Natural killer cell treated with Interleukin-12 subunit alpha and Interleukin-12 subunit beta and Interleukin-15 and Interleukin-18, amount 100 ng/mL, for 72 hours (primary cell): ENCODE measurements at regions not wholly inside any gene's neighbourhood (a gene's known extent, or its start where the extent isn't known, plus 50 kb on each side); places are given as distances from the start of the nearest gene placed in this dataset.

Experiments
- ATAC-seq, 2 donors: fragments of 150-1000 bp; cut with Tn5 transposase in 1 of 2; sonication (Bioruptor Pico), chemical (Tn5 transposase) in 1 of 2; 2 replicates each; pipeline ENCODE4 v1.10.0; 2021
- DNase-seq: peaks from one replicate; pipeline ENCODE4 v3.0.0; 2022; ENCODE audit warnings: low spot score
- H3K27ac Mint-ChIP-seq, 2 donors: 1 replicate in 1 of 2; 2 replicates in 1 of 2; pipeline ENCODE4 v1.8.0; 2022; ENCODE audit warnings: mixed read lengths in 2 of 2, mild to moderate bottlenecking in 1 of 2, moderate library complexity in 1 of 2
- H3K27me3 Mint-ChIP-seq, 2 donors: 1 replicate in 1 of 2; 2 replicates in 1 of 2; pipeline ENCODE4 v1.8.0; 2022; ENCODE audit warnings: mixed read lengths in 2 of 2
- H3K36me3 Mint-ChIP-seq: one replicate; pipeline ENCODE4 v1.8.0; 2022; ENCODE audit warnings: mixed read lengths
- H3K4me1 Mint-ChIP-seq, 2 donors: 1 replicate in 1 of 2; 2 replicates in 1 of 2; pipeline ENCODE4 v1.8.0; 2022; ENCODE audit warnings: low read depth in 2 of 2, mixed read lengths in 2 of 2, mild to moderate bottlenecking in 1 of 2
- H3K4me3 Mint-ChIP-seq: one replicate; pipeline ENCODE4 v1.8.0; 2022; ENCODE audit warnings: mixed read lengths
- H3K9me3 Mint-ChIP-seq: 2 replicates; pipeline ENCODE4 v1.8.0; 2022; ENCODE audit warnings: mixed read lengths

GRCh38 chrX:73134741-73135140 is 55.4 kb upstream of the PABPC1L2A start:
- no peak overlapping the region for H3K27ac Mint-ChIP-seq

GRCh38 chrX:73131877-73132276 is 52.6 kb upstream of the PABPC1L2A start:
- H3K27me3 Mint-ChIP-seq, result peaks cover 0 to 7% of the 10 kb centered on the region in 2 donors
- H3K36me3 Mint-ChIP-seq, result no peaks in the 10 kb centered on the region
- no peak overlapping the region for H3K27ac Mint-ChIP-seq
- ATAC-seq, result no peak
- H3K9me3 Mint-ChIP-seq, result no peaks in the 10 kb centered on the region
- no peak overlapping the region for H3K4me3 Mint-ChIP-seq
- no peaks in the 10 kb centered on the region for H3K4me1 Mint-ChIP-seq
- DNase-seq, result no peak

More at GRCh38 chrX:73134741-73135140, 55.4 kb upstream of the PABPC1L2A start:
- DNase-seq (no peak), ATAC-seq (peak in 1 of 2 donors; percentile 28)
- Mint-ChIP-seq H3K27me3 (peaks cover 0 to 5% of the 10 kb centered on the region in 2 donors), H3K4me1 (no peaks in the 10 kb centered on the region), H3K36me3 (no peaks in the 10 kb centered on the region), H3K4me3 (no peak overlapping the region), H3K9me3 (no peaks in the 10 kb centered on the region)

GRCh38 chrX:73131276-73131675 is 52.0 kb upstream of the PABPC1L2A start:
- DNase-seq, result no peak
- Mint-ChIP-seq H3K27ac (no peak overlapping the region), H3K36me3 (no peaks in the 10 kb centered on the region), H3K27me3 (peaks cover 0 to 7% of the 10 kb centered on the region in 2 donors), H3K4me3 (no peak overlapping the region), H3K9me3 (no peaks in the 10 kb centered on the region), H3K4me1 (no peaks in the 10 kb centered on the region)
- ATAC-seq, result no peak
